HEK293 (cell line): ENCODE measurements at regions not wholly inside any gene's neighbourhood (a gene's known extent, or its start where the extent isn't known, plus 50 kb on each side); places are given as distances from the start of the nearest gene placed in this dataset.

Experiments
- CTCF ChIP-seq: fragments of 450-650 bp; formaldehyde crosslinking; IDR thresholded peaks from 2 replicates; pipeline ENCODE4 v1.5.1; 2016; ENCODE audit warnings: missing biosample characterization, missing genetic modification characterization
- KLF1 ChIP-seq: fragments of 450-650 bp; formaldehyde crosslinking; IDR thresholded peaks from 2 replicates; pipeline ENCODE4 v1.5.1; 2016; ENCODE audit warnings: missing biosample characterization, missing genetic modification characterization
- KLF7 ChIP-seq: fragments of 450-650 bp; formaldehyde crosslinking; IDR thresholded peaks from 2 replicates; pipeline ENCODE4 v1.5.1; 2016; ENCODE audit warnings: missing biosample characterization, missing genetic modification characterization, borderline replicate concordance
- PBX3 ChIP-seq: sonication (generic); formaldehyde crosslinking; IDR thresholded peaks from 2 replicates; pipeline ENCODE4 v1.8.1; 2022; ENCODE audit warnings: mild to moderate bottlenecking, moderate library complexity, missing genetic modification reagents
- REST ChIP-seq: fragments of 450-650 bp; formaldehyde crosslinking; IDR thresholded peaks from 2 replicates; pipeline ENCODE4 v1.5.1; 2016; ENCODE audit warnings: missing biosample characterization, missing genetic modification characterization
- ZBTB20 ChIP-seq: fragments of 450-650 bp; formaldehyde crosslinking; IDR thresholded peaks from 2 replicates; pipeline ENCODE4 v1.5.1; 2016; ENCODE audit warnings: missing biosample characterization, missing genetic modification characterization
- ZNF133 ChIP-seq: fragments of 450-650 bp; formaldehyde crosslinking; IDR thresholded peaks from 2 replicates; pipeline ENCODE4 v1.5.1; 2016; ENCODE audit warnings: missing biosample characterization, missing genetic modification characterization
- ZNF174 ChIP-seq: fragments of 450-650 bp; formaldehyde crosslinking; IDR thresholded peaks from 2 replicates; pipeline ENCODE4 v1.5.0; 2017; ENCODE audit warnings: missing biosample characterization, mild to moderate bottlenecking, missing genetic modification characterization
- ZNF274 ChIP-seq, 2 experiments: fragments of 200-500 bp in 1 of 2; fragments of 450-650 bp in 1 of 2; sonication (Bioruptor generic) in 1 of 2; formaldehyde crosslinking in 1 of 2; IDR thresholded peaks; 2 replicates each; pipeline versions ENCODE4 v1.5.1 to v1.6.1; 2014 to 2016; ENCODE audit warnings: borderline replicate concordance in 1 of 2, inconsistent platforms in 1 of 2, low read length in 1 of 2, missing biosample characterization in 1 of 2, missing genetic modification characterization in 1 of 2
- ZNF501 ChIP-seq: fragments of 450-650 bp; formaldehyde crosslinking; IDR thresholded peaks from 2 replicates; pipeline ENCODE4 v1.5.1; 2016; ENCODE audit warnings: missing biosample characterization, missing genetic modification characterization
- ZNF621 ChIP-seq: fragments of 450-650 bp; formaldehyde crosslinking; IDR thresholded peaks from 2 replicates; pipeline ENCODE4 v1.5.1; 2017; ENCODE audit warnings: missing biosample characterization, missing genetic modification characterization
- ZNF747 ChIP-seq: fragments of 450-650 bp; formaldehyde crosslinking; IDR thresholded peaks from 2 replicates; pipeline ENCODE4 v1.5.1; 2016; ENCODE audit warnings: missing biosample characterization, missing genetic modification characterization
- ZNF792 ChIP-seq: fragments of 450-650 bp; formaldehyde crosslinking; IDR thresholded peaks from 2 replicates; pipeline ENCODE4 v1.5.1; 2016; ENCODE audit warnings: missing biosample characterization, missing genetic modification characterization
- TF ChIP-seq, protein P1 (sequence below): fragments of 450-650 bp; formaldehyde crosslinking; IDR thresholded peaks from 2 replicates; pipeline ENCODE4; 2016; ENCODE audit warnings: missing biosample characterization, missing genetic modification characterization

GRCh38 chr4:114734594-114734993, 136.0 kb downstream of the UGT8 start:
- TF ChIP-seq, protein P1, sequence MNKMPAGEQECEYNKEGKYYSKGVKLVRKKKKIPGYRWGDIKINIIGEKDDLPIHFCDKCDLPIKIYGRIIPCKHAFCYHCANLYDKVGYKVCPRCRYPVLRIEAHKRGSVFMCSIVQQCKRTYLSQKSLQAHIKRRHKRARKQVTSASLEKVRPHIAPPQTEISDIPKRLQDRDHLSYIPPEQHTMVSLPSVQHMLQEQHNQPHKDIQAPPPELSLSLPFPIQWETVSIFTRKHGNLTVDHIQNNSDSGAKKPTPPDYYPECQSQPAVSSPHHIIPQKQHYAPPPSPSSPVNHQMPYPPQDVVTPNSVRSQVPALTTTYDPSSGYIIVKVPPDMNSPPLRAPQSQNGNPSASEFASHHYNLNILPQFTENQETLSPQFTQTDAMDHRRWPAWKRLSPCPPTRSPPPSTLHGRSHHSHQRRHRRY (tag by site-specific recombination): no peak
- no peak for TF ChIP-seq ZNF747
- TF ChIP-seq ZNF174 (tag by site-specific recombination): no peak
- TF ChIP-seq ZNF133: no peak
- TF ChIP-seq CTCF (tag by site-specific recombination): no peak
- no peak for TF ChIP-seq ZNF792 (tag by site-specific recombination)
- no peak for TF ChIP-seq ZNF501 (tag by site-specific recombination)
- TF ChIP-seq KLF7 (tag by site-specific recombination): no peak
- no peak for TF ChIP-seq ZNF621 (tag by site-specific recombination)
- TF ChIP-seq ZBTB20 (tag by site-specific recombination): no peak
- TF ChIP-seq REST (tag by site-specific recombination): no peak
- no peak for TF ChIP-seq KLF1 (tag by site-specific recombination)
- no peak for TF ChIP-seq PBX3 (CRISPR knock-in tag)
- TF ChIP-seq ZNF274 (IDR thresholded peaks at IDR 0.05; ENCODE audit: low read length): no peak
- TF ChIP-seq ZNF274 (tag by site-specific recombination; IDR thresholded peaks at IDR 0.05; ENCODE audit: borderline replicate concordance): no peak
